Inflammatory macrophage treated with lipopolysaccharide for 1 hour (primary cell): ENCODE measurements at regions not wholly inside any gene's neighbourhood (a gene's known extent, or its start where the extent isn't known, plus 50 kb on each side); places are given as distances from the start of the nearest gene placed in this dataset.

Experiments
- DNase-seq, 2 donors: peaks; one replicate each; pipeline ENCODE4 v3.0.0-alpha.2; 2020 to 2022

- DNase-seq, result no peak
Observed at GRCh38 chr4:186934841-186935443, 211.3 kb upstream of the FAT1 start.

GRCh38 chr4:186935901-186936300 lies 212.2 kb upstream of the FAT1 start:
- no peak for DNase-seq

- DNase-seq, result no peak
Observed at GRCh38 chr4:186936496-186937375, 213.1 kb upstream of the FAT1 start.

GRCh38 chr4:186939226-186939625 lies 215.6 kb upstream of the FAT1 start:
- DNase-seq, result no peak

- no peak for DNase-seq
Observed at GRCh38 chr4:186939766-186940165, 216.1 kb upstream of the FAT1 start.

GRCh38 chr4:186940476-186940875 lies 216.8 kb upstream of the FAT1 start:
- DNase-seq, result no peak

- no peak for DNase-seq
Observed at GRCh38 chr4:186942758-186943377, 219.2 kb upstream of the FAT1 start.

GRCh38 chr4:186943411-186943810 lies 219.8 kb upstream of the FAT1 start:
- no peak for DNase-seq

- no peak for DNase-seq
Observed at GRCh38 chr4:186946136-186946535, 222.5 kb upstream of the FAT1 start.

GRCh38 chr4:186946682-186947294 lies 223.1 kb upstream of the FAT1 start:
- DNase-seq, result no peak

GRCh38 chr4:186948361-186949242 lies 224.9 kb upstream of the FAT1 start:
- no peak for DNase-seq

- no peak for DNase-seq
Observed at GRCh38 chr4:186949847-186950246, 226.2 kb upstream of the FAT1 start.

GRCh38 chr4:186952709-186953108 lies 229.1 kb upstream of the FAT1 start:
- no peak for DNase-seq

GRCh38 chr4:186953599-186954260 lies 230.1 kb upstream of the FAT1 start:
- no peak for DNase-seq

- no peak for DNase-seq
Observed at GRCh38 chr4:186954509-186954908, 230.9 kb upstream of the FAT1 start.

- DNase-seq, result no peak
Observed at GRCh38 chr4:186954956-186955355, 231.3 kb upstream of the FAT1 start.

- DNase-seq, result no peak
Observed at GRCh38 chr4:186957952-186958555, 234.4 kb upstream of the FAT1 start.

- no peak for DNase-seq
Observed at GRCh38 chr4:186958726-186959350, 235.2 kb upstream of the FAT1 start.

GRCh38 chr4:186979961-186980745 lies 256.5 kb upstream of the FAT1 start:
- DNase-seq, result no peak

- DNase-seq, result no peak
Observed at GRCh38 chr4:186981161-186981560, 257.5 kb upstream of the FAT1 start.
